H9 (cell line): ENCODE measurements at regions not wholly inside any gene's neighbourhood (a gene's known extent, or its start where the extent isn't known, plus 50 kb on each side); places are given as distances from the start of the nearest gene placed in this dataset.

Experiments used
- DNase-seq: peaks from one replicate; pipeline ENCODE4 v3.0.0-alpha.2; 2017
- H2AFZ ChIP-seq: one replicate; pipeline ENCODE4 v1.6.1; 2013; ENCODE audit warnings: mild to moderate bottlenecking, low read length, control low read depth, moderate library complexity
- H2AK5ac ChIP-seq: 2 replicates; pipeline ENCODE4 v1.6.1; 2013; ENCODE audit warnings: low read length, control low read depth, mixed read lengths; ENCODE audit not compliant: insufficient read length
- H2BK120ac ChIP-seq: one replicate; pipeline ENCODE4 v1.6.1; 2013; ENCODE audit warnings: low read depth, mild to moderate bottlenecking, low read length, control low read depth, inconsistent platforms; ENCODE audit not compliant: poor library complexity, severe bottlenecking
- H2BK12ac ChIP-seq: 2 replicates; pipeline ENCODE4 v1.6.1; 2013; ENCODE audit warnings: low read length, control low read depth, mixed read lengths, low read depth; ENCODE audit not compliant: insufficient read length
- H2BK15ac ChIP-seq: 2 replicates; pipeline ENCODE4 v1.6.1; 2013; ENCODE audit warnings: low read depth, low read length, control low read depth
- H2BK20ac ChIP-seq: one replicate; pipeline ENCODE4 v1.6.1; 2013; ENCODE audit warnings: low read depth, mild to moderate bottlenecking, low read length, control low read depth, inconsistent platforms; ENCODE audit not compliant: poor library complexity, severe bottlenecking
- H2BK5ac ChIP-seq: 2 replicates; pipeline ENCODE4 v1.6.1; 2013; ENCODE audit warnings: low read length, control low read depth, mixed read lengths; ENCODE audit not compliant: insufficient read length
- H3K14ac ChIP-seq: 2 replicates; pipeline ENCODE4 v1.6.1; 2013; ENCODE audit warnings: low read length, control low read depth; ENCODE audit not compliant: insufficient read depth
- H3K18ac ChIP-seq: 2 replicates; pipeline ENCODE4 v1.6.1; 2013; ENCODE audit warnings: low read depth, mild to moderate bottlenecking, mixed read lengths, low read length, control low read depth; ENCODE audit not compliant: insufficient read length
- H3K23ac ChIP-seq: 2 replicates; pipeline ENCODE4 v1.6.1; 2013; ENCODE audit warnings: low read length, control low read depth, mixed read lengths, low read depth; ENCODE audit not compliant: insufficient read length
- H3K23me2 ChIP-seq: 2 replicates; pipeline ENCODE4 v1.6.1; 2013; ENCODE audit warnings: low read depth, mild to moderate bottlenecking, mixed read lengths, low read length, control low read depth; ENCODE audit not compliant: insufficient read length, poor library complexity, severe bottlenecking
- H3K27ac ChIP-seq: 2 replicates; pipeline ENCODE4 v1.5.1; 2013; ENCODE audit warnings: low read length, control low read depth, mixed read lengths, low read depth; ENCODE audit not compliant: insufficient read length
- H3K27me3 ChIP-seq: 2 replicates; pipeline ENCODE4 v1.6.1; 2013; ENCODE audit warnings: low read length, control low read depth, inconsistent platforms; ENCODE audit not compliant: insufficient read depth
- H3K4ac ChIP-seq: 2 replicates; pipeline ENCODE4 v1.6.1; 2013; ENCODE audit warnings: low read depth, mild to moderate bottlenecking, control low read depth, inconsistent platforms, low read length, moderate library complexity
- H3K4me1 ChIP-seq: 2 replicates; pipeline ENCODE4 v1.6.1; 2013; ENCODE audit warnings: low read length, control low read depth, inconsistent platforms; ENCODE audit not compliant: insufficient read depth
- H3K4me2 ChIP-seq: 2 replicates; pipeline ENCODE4 v1.6.1; 2013; ENCODE audit warnings: low read length, control low read depth, mixed read lengths; ENCODE audit not compliant: insufficient read length, insufficient read depth
- H3K56ac ChIP-seq: 2 replicates; pipeline ENCODE4 v1.6.1; 2013; ENCODE audit warnings: low read depth, mild to moderate bottlenecking, mixed read lengths, low read length, control low read depth; ENCODE audit not compliant: insufficient read length
- H3K79me1 ChIP-seq: 2 replicates; pipeline ENCODE4 v1.6.1; 2013; ENCODE audit warnings: low read depth, mild to moderate bottlenecking, moderate library complexity, low read length, control low read depth, inconsistent platforms; ENCODE audit not compliant: insufficient read depth, poor library complexity, severe bottlenecking
- H3K79me2 ChIP-seq: 2 replicates; pipeline ENCODE4 v1.6.1; 2013; ENCODE audit warnings: low read length, control low read depth, inconsistent platforms; ENCODE audit not compliant: insufficient read depth
- H3K9ac ChIP-seq: 2 replicates; pipeline ENCODE4 v1.6.1; 2013; ENCODE audit warnings: low read length, control low read depth, mixed read lengths; ENCODE audit not compliant: insufficient read length; ENCODE audit errors: extremely low read depth
- H3K9me3 ChIP-seq: one replicate; pipeline ENCODE4 v1.6.1; 2013; ENCODE audit warnings: low read depth, low read length, inconsistent platforms; ENCODE audit not compliant: control insufficient read depth
- H3T11ph ChIP-seq: one replicate; pipeline ENCODE4 v1.6.1; 2013; ENCODE audit warnings: mild to moderate bottlenecking, low read length, control low read depth, inconsistent platforms
- H4K20me1 ChIP-seq: one replicate; pipeline ENCODE4 v1.6.1; 2013; ENCODE audit not compliant: control insufficient read depth, insufficient read length, insufficient read depth
- H4K5ac ChIP-seq: 2 replicates; pipeline ENCODE4 v1.6.1; 2013; ENCODE audit warnings: low read depth, mild to moderate bottlenecking, mixed read lengths, low read length, control low read depth; ENCODE audit not compliant: insufficient read length
- H4K8ac ChIP-seq: replicated peaks from 2 replicates; pipeline ENCODE4 v1.6.1; 2013; ENCODE audit warnings: low read length, control low read depth, mixed read lengths, low read depth; ENCODE audit not compliant: insufficient read length
- H4K91ac ChIP-seq: 2 replicates; pipeline ENCODE4 v1.6.1; 2013; ENCODE audit warnings: low read depth, mild to moderate bottlenecking, moderate library complexity, mixed read lengths, low read length, control low read depth; ENCODE audit not compliant: insufficient read length
- H3K27ac Mint-ChIP-seq, 3 experiments: 2 replicates in 2 of 3; 3 replicates in 1 of 3; pipeline ENCODE4 v1.8.0; 2020 to 2021; ENCODE audit warnings: mixed read lengths in 3 of 3, mild to moderate bottlenecking in 1 of 3, moderate library complexity in 1 of 3
- H3K27me3 Mint-ChIP-seq: 2 replicates; pipeline ENCODE4 v1.8.0; 2021; ENCODE audit warnings: low read depth, mild to moderate bottlenecking, moderate library complexity, mixed read lengths
- H3K36me3 Mint-ChIP-seq, 3 experiments: 2 replicates in 2 of 3; 3 replicates in 1 of 3; pipeline ENCODE4 v1.8.0; 2020 to 2021; ENCODE audit warnings: low read depth in 3 of 3, mixed read lengths in 3 of 3; ENCODE audit not compliant: insufficient read depth in 1 of 3
- H3K4me1 Mint-ChIP-seq, 2 experiments: 2 replicates each; pipeline ENCODE4 v1.8.0; 2020; ENCODE audit warnings: mixed read lengths in 2 of 2
- H3K4me3 Mint-ChIP-seq, 2 experiments: 2 replicates in 1 of 2; 3 replicates in 1 of 2; pipeline ENCODE4 v1.8.0; 2020 to 2021; ENCODE audit warnings: mild to moderate bottlenecking in 2 of 2, mixed read lengths in 2 of 2, moderate library complexity in 1 of 2
- H3K9me3 Mint-ChIP-seq, 2 experiments: 2 replicates in 1 of 2; 3 replicates in 1 of 2; pipeline ENCODE4 v1.8.0; 2020; ENCODE audit warnings: mild to moderate bottlenecking in 2 of 2, mixed read lengths in 2 of 2, moderate library complexity in 1 of 2
- CTCF ChIP-seq: fragments of 200-600 bp; sonication (generic); conservative IDR thresholded peaks from 3 replicates; pipeline ENCODE4 v1.8.0; 2021; ENCODE audit warnings: antibody characterized with exemption, mild to moderate bottlenecking

- no peak overlapping the region for H2AFZ ChIP-seq
- no peak overlapping the region for H2BK120ac ChIP-seq
- Mint-ChIP-seq H3K9me3 (peaks cover 8 to 11% of the 10 kb centered on the region in 2 experiments), H3K4me3 (no peak overlapping the region), H3K27me3 (no peaks in the 10 kb centered on the region), H3K4me1 (no peaks in the 10 kb centered on the region), H3K27ac (no peak overlapping the region), H3K36me3 (peaks cover 4 to 8% (median 6%) of the 10 kb centered on the region in 3 experiments)
- H3K79me2 ChIP-seq = no peaks in the 10 kb centered on the region
- peaks cover 9% of the 10 kb centered on the region for H3K9me3 ChIP-seq
- H4K20me1 ChIP-seq = no peaks in the 10 kb centered on the region
- no peak overlapping the region for H3K23ac ChIP-seq
- H3K27ac ChIP-seq = no peak overlapping the region
- no peak overlapping the region for H4K5ac ChIP-seq
- H3K4me2 ChIP-seq = no peak overlapping the region
- H2BK5ac ChIP-seq = no peak overlapping the region
- DNase-seq = no peak
- H3K27me3 ChIP-seq = no peaks in the 10 kb centered on the region
- H3K14ac ChIP-seq = no peak overlapping the region
- H2AK5ac ChIP-seq = no peak overlapping the region
- H3K18ac ChIP-seq = no peak overlapping the region
- H3K56ac ChIP-seq = no peak overlapping the region
- H2BK15ac ChIP-seq = no peak overlapping the region
- no peak overlapping the region for H2BK12ac ChIP-seq
- TF ChIP-seq CTCF = no peak
- H3K79me1 ChIP-seq = no peaks in the 10 kb centered on the region
- H2BK20ac ChIP-seq = no peak overlapping the region
- H3K23me2 ChIP-seq = no peaks in the 10 kb centered on the region
- no peak overlapping the region for H3K4ac ChIP-seq
- no peak overlapping the region for H4K91ac ChIP-seq
- H3T11ph ChIP-seq = no peak overlapping the region
- no peak overlapping the region for H4K8ac ChIP-seq
- no peak overlapping the region for H3K9ac ChIP-seq
- no peaks in the 10 kb centered on the region for H3K4me1 ChIP-seq
Observed at GRCh38 chr6:80903711-80904110, 797.2 kb downstream of the BCKDHB start.
